ENCODE measurements at regions not wholly inside any gene's neighbourhood (a gene's known extent, or its start where the extent isn't known, plus 50 kb on each side); places are given as distances from the start of the nearest gene placed in this dataset.
"Not testable (repeated sequence)": the region's sequence is repeated elsewhere in the genome, so short reads cannot be mapped to it uniquely, and the experiment has no call there.

DNA sequence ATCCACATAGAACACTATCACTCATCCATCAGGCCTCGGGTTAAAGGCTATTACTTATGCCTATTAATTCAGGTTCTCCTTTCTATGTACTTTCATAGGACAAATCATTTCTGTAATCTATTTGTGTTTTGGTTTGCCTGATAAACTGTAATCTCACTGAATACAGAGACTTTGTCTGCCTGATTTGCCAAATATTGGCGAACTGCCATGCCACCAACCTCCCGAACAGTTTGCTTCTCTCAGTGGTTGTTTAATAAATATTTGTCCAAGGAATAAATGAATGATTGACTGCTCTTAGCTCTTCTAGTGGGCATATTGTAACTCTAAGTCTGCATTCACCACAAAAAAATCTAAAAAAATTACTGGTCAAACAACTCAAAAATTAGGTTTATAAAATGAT is 170.1 kb upstream of the ZFP64 start:
- no peak for ATAC-seq

DNA sequence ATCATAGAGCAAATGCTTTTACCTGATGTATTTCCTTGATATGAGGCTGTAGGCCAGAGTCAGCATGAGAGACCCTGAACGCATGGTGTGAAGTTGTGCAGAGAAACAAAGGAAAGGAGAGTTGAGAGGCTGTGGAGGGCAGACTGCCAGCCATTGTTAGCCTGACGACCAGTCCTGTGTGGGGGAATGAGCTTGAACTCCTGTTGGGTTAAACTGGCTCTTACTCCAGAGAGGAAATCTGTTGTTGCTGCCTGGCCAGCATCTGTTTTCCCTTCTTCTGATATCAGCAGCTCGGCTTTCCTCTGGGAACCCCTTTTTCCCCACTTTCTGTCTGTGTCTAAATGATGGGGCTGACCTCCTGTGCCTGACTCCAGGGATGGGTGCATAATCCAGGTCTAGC is 158.2 kb upstream of the ZFP64 start:
- ATAC-seq = no peak

DNA sequence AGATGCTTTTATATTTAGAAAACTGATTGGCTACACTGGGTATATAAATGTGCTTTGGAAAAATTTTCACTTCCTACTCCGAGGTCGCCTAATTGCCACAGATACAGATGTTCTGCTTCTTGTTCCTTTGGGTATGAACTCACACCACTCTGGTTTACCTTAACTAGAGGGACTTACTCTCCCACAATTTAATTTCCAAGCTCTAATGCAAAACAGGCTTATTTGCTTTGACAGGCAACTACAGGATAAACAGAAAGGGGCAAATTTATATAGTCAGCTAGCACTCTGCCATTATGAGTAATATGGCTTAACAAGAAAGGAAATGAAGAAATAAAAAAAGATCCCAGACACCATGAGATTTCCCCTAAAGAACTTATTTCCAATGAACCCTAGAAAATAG is 156.9 kb upstream of the ZFP64 start:
- no peak for ATAC-seq

GRCh38 chr20:52346797-52347196 is 155.2 kb upstream of the ZFP64 start:
- ATAC-seq = no peak

- no peak for ATAC-seq
Measured at GRCh38 chr20:52342913-52343312, 151.3 kb upstream of the ZFP64 start.

DNA sequence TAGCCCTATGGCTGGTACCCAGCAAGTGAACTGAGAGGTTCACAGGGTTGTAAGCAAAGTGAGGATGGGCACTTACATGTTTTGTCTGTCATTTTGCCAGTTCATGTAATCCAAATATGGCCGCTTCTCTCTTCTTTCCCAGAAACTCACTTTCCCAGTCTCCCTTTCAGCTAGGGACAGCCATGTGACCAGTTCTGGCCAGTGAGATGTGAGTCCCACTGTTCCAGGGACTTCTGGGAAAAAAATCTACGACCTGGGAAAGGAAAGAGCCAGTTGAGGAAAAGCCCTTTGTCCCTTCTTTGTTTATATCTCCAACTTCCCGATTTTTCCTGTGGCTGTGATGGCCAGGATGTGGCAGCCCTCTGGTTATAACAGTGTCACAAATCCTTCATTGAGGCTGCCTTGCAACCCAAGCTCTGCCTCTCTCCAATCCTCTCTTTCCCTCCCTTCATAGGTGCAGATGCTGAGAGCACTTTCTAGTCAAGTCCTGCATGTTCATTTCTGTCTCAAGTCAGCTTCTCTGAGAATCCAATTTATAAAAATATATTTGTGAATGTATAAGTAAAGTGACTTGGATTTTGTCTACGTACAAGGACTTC is 148.6 kb upstream of the ZFP64 start:
- no peak for ATAC-seq

DNA sequence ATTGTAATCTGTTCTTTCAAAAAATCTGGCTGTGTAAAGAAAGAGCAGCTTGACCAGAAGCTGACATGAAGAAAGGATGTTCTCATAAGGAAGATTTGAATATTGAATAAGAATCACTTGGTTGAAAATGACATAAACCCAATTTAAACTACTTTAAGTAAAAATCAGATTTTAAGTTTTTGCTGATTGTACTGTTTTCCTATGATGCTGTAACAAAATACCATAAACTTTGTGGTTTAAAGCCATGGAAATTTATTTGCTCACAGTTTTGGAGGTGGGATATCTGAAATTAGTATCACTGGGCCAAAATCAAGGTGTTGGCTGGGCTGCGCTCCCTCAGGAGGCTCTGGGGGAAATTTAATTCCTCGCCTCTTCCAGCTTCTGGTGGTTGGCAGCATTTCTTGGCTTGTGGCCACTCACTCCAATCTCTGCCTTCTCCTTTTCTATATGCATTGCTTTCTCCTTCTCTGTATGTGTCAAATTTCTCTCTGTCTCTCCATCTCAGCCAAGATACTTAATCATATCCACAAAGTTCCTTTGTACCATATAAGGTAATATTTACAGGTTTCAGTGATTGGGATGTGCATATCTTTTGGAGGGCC is 141.2 kb upstream of the ZFP64 start:
- no peak for ATAC-seq

GRCh38 chr20:52332230-52332629 is 140.7 kb upstream of the ZFP64 start:
- no peak for ATAC-seq

DNA sequence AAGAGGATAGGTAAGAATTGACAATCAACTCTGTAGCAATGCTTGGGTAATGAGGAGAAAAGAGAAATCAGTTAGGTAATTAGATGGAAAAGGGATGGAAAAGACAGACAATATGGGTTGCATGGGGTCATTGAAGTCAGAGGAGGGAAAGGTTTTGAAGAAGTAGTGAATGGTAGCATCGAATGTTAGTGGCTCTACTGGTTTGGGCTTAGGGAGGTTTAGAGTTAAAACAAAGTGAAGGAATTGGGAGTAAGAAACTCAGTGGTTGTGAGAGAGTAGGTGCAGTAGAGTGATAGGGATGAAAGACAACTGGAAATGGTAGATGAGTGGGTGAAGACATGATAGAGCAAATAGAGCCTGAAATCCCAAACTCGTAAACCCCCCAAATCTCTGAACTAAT is 140.1 kb upstream of the ZFP64 start:
- no peak for ATAC-seq

GRCh38 chr20:52321396-52321795 is 129.8 kb upstream of the ZFP64 start:
- ATAC-seq = no peak

DNA sequence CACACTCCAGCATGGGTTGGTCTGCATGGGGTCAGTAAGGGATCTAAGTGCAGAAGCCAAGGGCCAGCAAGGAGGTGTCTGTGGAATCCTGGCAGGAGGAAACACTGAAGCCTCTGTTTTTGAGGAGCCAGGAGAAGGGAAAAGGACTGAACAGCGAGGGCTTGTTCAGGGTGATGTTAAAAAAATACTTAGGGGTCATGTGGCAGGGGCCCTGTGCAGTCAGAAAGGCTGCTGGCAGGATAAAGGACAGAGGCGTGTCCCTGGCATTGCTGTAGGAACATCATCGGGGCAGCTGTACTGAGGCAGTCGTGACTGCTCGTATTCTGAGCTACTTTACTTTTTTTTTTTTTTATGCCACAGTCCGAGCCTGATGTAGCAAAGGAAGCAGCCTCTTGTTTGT is 127.1 kb upstream of the ZFP64 start:
- no peak for ATAC-seq

GRCh38 chr20:52313341-52313963 is 121.9 kb upstream of the ZFP64 start:
- no peak for ATAC-seq

GRCh38 chr20:52312132-52312729 is 120.7 kb upstream of the ZFP64 start:
- peak in 1 of 2 donors; percentile 53 for ATAC-seq

GRCh38 chr20:52311209-52311794 is 119.7 kb upstream of the ZFP64 start:
- ATAC-seq = no peak

- ATAC-seq = no peak
Measured at GRCh38 chr20:52309181-52309580, 117.6 kb upstream of the ZFP64 start.

DNA sequence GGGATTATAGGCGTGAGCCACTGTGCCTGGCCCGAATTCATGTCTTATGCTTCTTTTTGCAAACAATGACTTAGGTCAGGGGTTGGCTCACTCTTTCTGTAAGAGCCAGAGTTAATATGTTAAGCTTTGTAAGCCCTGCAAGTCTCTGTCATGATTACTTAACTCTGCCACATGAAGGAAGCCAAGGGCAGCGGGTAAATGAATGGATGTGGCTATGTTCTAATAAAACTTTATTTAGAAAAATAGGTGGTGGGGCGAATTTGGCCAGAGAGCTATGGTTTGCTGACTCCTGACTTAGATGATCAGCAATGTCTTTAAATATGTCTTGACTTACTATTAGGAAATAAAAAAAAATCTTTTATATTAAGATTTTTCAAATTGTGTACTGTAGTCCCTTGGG is 114.9 kb upstream of the ZFP64 start:
- ATAC-seq = no peak

- no peak for ATAC-seq
Measured at GRCh38 chr20:52305858-52306257, 114.3 kb upstream of the ZFP64 start.

DNA sequence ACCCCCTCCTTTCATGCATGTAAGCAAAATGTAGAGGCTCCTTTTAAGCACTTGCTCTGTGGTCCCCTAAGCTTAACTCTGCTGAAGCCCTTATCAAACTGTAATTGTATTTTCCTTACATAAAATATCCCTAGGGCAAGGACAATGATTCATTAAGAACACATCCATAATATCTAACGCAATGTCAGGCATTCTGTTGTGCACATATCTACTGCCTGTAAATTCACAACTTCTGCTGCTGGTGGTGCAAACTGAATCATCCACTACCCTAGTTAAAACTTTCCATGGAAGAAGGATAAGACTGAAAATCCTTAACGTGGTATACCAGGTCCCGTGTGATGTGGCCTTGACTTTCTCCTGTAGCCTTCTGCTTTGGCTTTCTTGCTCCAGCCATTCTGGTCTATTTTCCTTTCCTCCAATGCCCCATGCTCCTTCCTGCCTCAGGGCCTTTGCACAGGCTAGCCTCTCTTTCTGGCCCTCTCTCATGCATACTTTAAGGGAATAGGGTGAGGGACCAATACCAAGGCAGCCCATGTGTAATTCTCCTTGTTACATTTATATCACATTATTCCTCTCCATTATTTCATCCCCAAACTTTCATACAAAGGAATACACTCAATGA is 113.6 kb upstream of the ZFP64 start:
- no peak for ATAC-seq

GRCh38 chr20:52303281-52303950 is 111.8 kb upstream of the ZFP64 start:
- no peak for ATAC-seq

- no peak for ATAC-seq
Measured at GRCh38 chr20:52302736-52303135, 111.2 kb upstream of the ZFP64 start.

GRCh38 chr20:52302051-52302450 is 110.5 kb upstream of the ZFP64 start:
- not testable (repeated sequence) for ATAC-seq

DNA sequence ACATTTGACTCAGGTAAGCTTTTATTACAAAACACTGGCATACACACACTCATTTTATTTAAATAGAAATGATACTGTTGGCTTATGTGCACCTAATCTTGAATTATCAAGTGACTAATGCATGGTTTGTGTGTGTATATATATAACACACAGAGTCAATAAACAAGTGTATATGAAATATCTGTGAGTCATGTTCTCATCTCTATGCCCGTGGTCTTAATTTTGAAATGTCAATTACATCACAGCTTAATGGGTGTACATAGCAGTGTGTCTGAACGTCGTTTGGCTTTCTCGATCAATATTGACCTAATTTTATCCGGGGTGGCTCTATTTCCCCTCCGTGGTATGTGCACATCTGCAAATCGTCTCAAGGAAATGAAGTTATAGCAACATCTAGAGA is 104.0 kb upstream of the ZFP64 start:
- ATAC-seq = no peak

Data from activated CD4-positive, CD25-positive, alpha-beta regulatory T cell treated with anti-CD3 and anti-CD28 coated beads, Interleukin-2, amount 50 U/mL, for 24 hours (primary cell).